Loucy (cell line): ENCODE measurements at regions not wholly inside any gene's neighbourhood (a gene's known extent, or its start where the extent isn't known, plus 50 kb on each side); places are given as distances from the start of the nearest gene placed in this dataset.

ENCODE experiments used
- H2AFZ ChIP-seq: fragments of 200-600 bp; sonication (generic); 2 replicates; pipeline ENCODE4 v1.6.0; 2016; ENCODE audit warnings: antibody characterized with exemption, mild to moderate bottlenecking, low read length, moderate library complexity
- H3F3A ChIP-seq: fragments of 200-600 bp; 2 replicates; pipeline ENCODE4 v1.6.0; 2016; ENCODE audit warnings: antibody characterized with exemption, low read depth, mild to moderate bottlenecking
- H3K27me3 ChIP-seq: fragments of 200-600 bp; sonication (generic); 2 replicates; pipeline ENCODE4 v1.6.1; 2014; ENCODE audit warnings: low read length, mild to moderate bottlenecking; ENCODE audit not compliant: insufficient read depth, poor library complexity, severe bottlenecking
- H3K36me3 ChIP-seq: fragments of 200-600 bp; sonication (generic); 2 replicates; pipeline ENCODE4 v1.6.1; 2016; ENCODE audit warnings: low read length; ENCODE audit not compliant: insufficient read depth
- H3K4me1 ChIP-seq: fragments of 200-600 bp; sonication (generic); 2 replicates; pipeline ENCODE4 v1.5.1; 2014; ENCODE audit warnings: low read length, mild to moderate bottlenecking; ENCODE audit not compliant: insufficient read depth, poor library complexity, severe bottlenecking
- H3K4me2 ChIP-seq: fragments of 200-600 bp; sonication (generic); 2 replicates; pipeline ENCODE4 v1.6.0; 2014; ENCODE audit warnings: antibody characterized with exemption, low read length, low read depth, mild to moderate bottlenecking; ENCODE audit not compliant: poor library complexity, severe bottlenecking
- H3K4me3 ChIP-seq: fragments of 200-600 bp; sonication (generic); 2 replicates; pipeline ENCODE4 v1.5.1; 2014; ENCODE audit warnings: low read length, mild to moderate bottlenecking, mixed read lengths; ENCODE audit not compliant: poor library complexity, severe bottlenecking
- H3K79me2 ChIP-seq: fragments of 200-600 bp; sonication (generic); 2 replicates; pipeline ENCODE4 v1.6.1; 2014; ENCODE audit warnings: low read length; ENCODE audit not compliant: insufficient read depth
- H3K9ac ChIP-seq: fragments of 200-600 bp; sonication (generic); 2 replicates; pipeline ENCODE4 v1.6.0; 2014; ENCODE audit warnings: mild to moderate bottlenecking, low read depth, low read length, moderate library complexity; ENCODE audit not compliant: poor library complexity, severe bottlenecking
- H3K9me2 ChIP-seq: fragments of 200-600 bp; sonication (generic); replicated peaks from 2 replicates; pipeline ENCODE4 v1.6.1; 2016; ENCODE audit warnings: low read depth, low read length, mixed read lengths
- H3K9me3 ChIP-seq: fragments of 200-600 bp; sonication (generic); 2 replicates; pipeline ENCODE4 v1.6.1; 2014; ENCODE audit warnings: mild to moderate bottlenecking, antibody characterized with exemption, low read length, low read depth; ENCODE audit not compliant: insufficient read depth
- H4K20me1 ChIP-seq: fragments of 200-600 bp; sonication (generic); 2 replicates; pipeline ENCODE4 v1.6.0; 2014; ENCODE audit warnings: antibody characterized with exemption, low read length, mild to moderate bottlenecking; ENCODE audit not compliant: insufficient read depth, poor library complexity, severe bottlenecking
- CTCF ChIP-seq: fragments of 200-600 bp; sonication (generic); conservative IDR thresholded peaks from 2 replicates; pipeline ENCODE4 v1.5.1; 2014; ENCODE audit warnings: mild to moderate bottlenecking, antibody characterized with exemption, low read length
- EZH2phosphoT487 ChIP-seq: fragments of 200-600 bp; IDR thresholded peaks from 2 replicates; pipeline ENCODE4 v1.6.1; 2018; ENCODE audit warnings: antibody characterized with exemption, mild to moderate bottlenecking, moderate library complexity, borderline replicate concordance

DNA sequence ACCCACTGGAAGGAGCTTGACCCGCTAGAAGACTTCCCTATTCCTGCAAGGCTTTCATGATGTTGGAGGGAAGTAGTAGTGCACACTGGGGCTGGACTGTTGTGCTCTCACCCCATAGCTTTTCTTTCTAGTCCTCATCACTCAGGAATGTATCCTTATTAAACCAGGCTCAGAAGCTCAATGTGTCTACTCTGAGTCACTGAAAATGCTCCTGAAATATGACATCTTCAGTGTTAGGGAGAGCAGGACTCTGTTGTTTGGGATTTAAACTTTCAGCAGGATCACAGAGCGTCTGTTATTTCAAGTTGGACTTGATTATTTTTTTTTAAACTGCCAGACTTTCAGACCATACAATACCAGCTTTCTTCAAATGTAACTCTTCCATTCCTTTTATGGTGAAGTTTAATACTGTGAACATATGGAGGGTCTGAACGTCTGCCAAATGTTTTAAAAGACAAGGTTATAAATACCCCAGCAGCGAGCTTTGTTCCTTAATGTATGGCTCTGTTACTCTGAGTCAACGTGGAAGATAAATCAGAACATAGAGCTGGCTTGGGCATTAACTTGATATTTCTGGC lies 257.5 kb downstream of the CDH11 start:
- Histone ChIP-seq H3K4me3 (no peak overlapping the region), H3K4me2 (no peak overlapping the region), H3K27me3 (no peaks in the 10 kb centered on the region), H3K9me3 (peaks cover 2% of the 10 kb centered on the region; the same call in 1 of the 2 replicates), H3K79me2 (no peaks in the 10 kb centered on the region), H3K36me3 (no peaks in the 10 kb centered on the region), H2AFZ (no peak overlapping the region), H3K4me1 (no peaks in the 10 kb centered on the region), H3K9me2 (no peaks in the 10 kb centered on the region), H3K9ac (no peak overlapping the region), H3F3A (no peaks in the 10 kb centered on the region), H4K20me1 (no peaks in the 10 kb centered on the region)
- TF ChIP-seq CTCF (no peak), EZH2phosphoT487 (no peak)

DNA sequence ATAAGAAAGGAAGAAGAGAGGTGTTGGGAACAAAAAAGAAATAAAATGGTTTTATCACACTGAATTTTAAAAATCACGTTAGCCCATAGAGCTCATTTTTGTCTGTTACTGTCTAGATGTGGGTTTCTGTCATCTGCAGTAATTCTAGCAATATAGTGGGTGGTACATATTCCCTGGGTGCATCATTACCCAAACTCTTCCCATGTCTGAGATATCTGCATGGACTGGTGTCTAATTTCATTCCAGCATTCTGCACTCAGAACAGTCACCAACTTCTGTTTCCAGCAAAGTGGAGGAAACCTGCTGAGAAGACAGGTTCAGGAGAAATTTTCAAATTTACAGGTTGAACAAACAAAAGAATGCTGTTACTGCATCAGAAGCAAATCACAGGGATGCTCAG lies 263.8 kb downstream of the CDH11 start:
- no peaks in the 10 kb centered on the region for H3F3A ChIP-seq
- H4K20me1 ChIP-seq = no peaks in the 10 kb centered on the region
- no peaks in the 10 kb centered on the region for H3K9me3 ChIP-seq
- no peaks in the 10 kb centered on the region for H3K36me3 ChIP-seq
- no peak overlapping the region for H3K9ac ChIP-seq
- H3K4me2 ChIP-seq = no peak overlapping the region
- no peak overlapping the region for H3K4me3 ChIP-seq
- H3K27me3 ChIP-seq = no peaks in the 10 kb centered on the region
- no peaks in the 10 kb centered on the region for H3K79me2 ChIP-seq
- no peak overlapping the region for H2AFZ ChIP-seq
- TF ChIP-seq CTCF (no peak), EZH2phosphoT487 (no peak)
- no peaks in the 10 kb centered on the region for H3K4me1 ChIP-seq
- H3K9me2 ChIP-seq = no peaks in the 10 kb centered on the region

DNA sequence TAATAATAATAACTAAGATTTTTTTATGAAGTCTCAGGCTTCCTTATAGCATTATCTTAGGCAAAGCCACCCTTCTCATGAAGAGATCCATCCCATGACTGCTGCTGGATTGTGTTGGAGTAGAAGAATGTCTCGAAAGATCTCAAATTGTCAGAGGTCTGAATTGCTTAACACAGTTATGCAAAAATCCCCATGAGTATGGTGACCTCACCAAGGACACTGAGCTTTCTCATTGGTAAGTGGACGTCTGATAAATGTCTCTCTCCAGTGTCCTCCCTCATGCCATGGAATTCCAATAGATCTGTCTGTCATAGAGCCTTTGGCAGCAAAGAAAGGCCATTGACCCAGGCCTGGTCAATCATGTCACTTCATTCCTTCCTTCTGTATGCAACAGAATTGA lies 264.5 kb downstream of the CDH11 start:
- H3K79me2 ChIP-seq = no peaks in the 10 kb centered on the region
- H3F3A ChIP-seq = no peaks in the 10 kb centered on the region
- no peaks in the 10 kb centered on the region for H3K36me3 ChIP-seq
- no peaks in the 10 kb centered on the region for H3K4me1 ChIP-seq
- H3K9ac ChIP-seq = no peak overlapping the region
- H2AFZ ChIP-seq = no peak overlapping the region
- no peaks in the 10 kb centered on the region for H3K9me3 ChIP-seq
- no peaks in the 10 kb centered on the region for H3K27me3 ChIP-seq
- H4K20me1 ChIP-seq = no peaks in the 10 kb centered on the region
- no peak overlapping the region for H3K4me2 ChIP-seq
- TF ChIP-seq EZH2phosphoT487 (no peak), CTCF (no peak)
- no peaks in the 10 kb centered on the region for H3K9me2 ChIP-seq
- no peak overlapping the region for H3K4me3 ChIP-seq
